ENCODE measurements at regions not wholly inside any gene's neighbourhood (a gene's known extent, or its start where the extent isn't known, plus 50 kb on each side); places are given as distances from the start of the nearest gene placed in this dataset.
A peak's percentile ranks its signal among the peaks of the same experiment; 100 is the strongest.

DNA sequence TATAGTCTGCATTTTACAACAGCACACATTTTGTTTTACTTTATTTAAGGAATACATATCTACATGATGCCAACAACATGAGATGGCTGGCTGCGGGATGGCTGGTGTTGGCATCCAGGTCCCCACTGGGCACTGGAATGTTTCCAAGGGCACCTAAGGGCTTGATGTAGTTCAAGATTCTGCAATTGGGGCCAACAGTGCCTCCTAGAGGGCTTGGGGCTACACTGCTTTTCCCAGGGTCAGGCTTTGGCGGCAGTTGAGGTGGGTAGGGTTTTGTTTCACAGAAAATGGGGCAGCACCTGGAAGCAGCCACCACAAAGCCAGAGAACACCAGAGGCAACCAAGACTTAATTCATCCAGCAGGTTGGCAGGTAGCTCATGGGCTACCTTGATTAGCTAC lies 166.7 kb upstream of the PRNP start:
- ATAC-seq (peak; percentile 85), DNase-seq (ENCODE audit: low read depth, low spot score) (no peak)
- peaks cover 11% of the 10 kb centered on the region; the same call in 1 of the 2 replicates for H3K27me3 ChIP-seq (ENCODE audit: insufficient read depth, low read length)
- no peaks in the 10 kb centered on the region for H3K79me2 ChIP-seq (ENCODE audit: insufficient read depth, low read length)
- H3K4me3 ChIP-seq (replicated peaks in 1 of 2; ENCODE audit: low read depth in 1 of 2, low read length in 2 of 2), result no peak overlapping the region
- no peak for TF ChIP-seq EGR1 (IDR thresholded peaks at IDR 0.05; ENCODE audit: low read depth)
- TF ChIP-seq, protein P1, sequence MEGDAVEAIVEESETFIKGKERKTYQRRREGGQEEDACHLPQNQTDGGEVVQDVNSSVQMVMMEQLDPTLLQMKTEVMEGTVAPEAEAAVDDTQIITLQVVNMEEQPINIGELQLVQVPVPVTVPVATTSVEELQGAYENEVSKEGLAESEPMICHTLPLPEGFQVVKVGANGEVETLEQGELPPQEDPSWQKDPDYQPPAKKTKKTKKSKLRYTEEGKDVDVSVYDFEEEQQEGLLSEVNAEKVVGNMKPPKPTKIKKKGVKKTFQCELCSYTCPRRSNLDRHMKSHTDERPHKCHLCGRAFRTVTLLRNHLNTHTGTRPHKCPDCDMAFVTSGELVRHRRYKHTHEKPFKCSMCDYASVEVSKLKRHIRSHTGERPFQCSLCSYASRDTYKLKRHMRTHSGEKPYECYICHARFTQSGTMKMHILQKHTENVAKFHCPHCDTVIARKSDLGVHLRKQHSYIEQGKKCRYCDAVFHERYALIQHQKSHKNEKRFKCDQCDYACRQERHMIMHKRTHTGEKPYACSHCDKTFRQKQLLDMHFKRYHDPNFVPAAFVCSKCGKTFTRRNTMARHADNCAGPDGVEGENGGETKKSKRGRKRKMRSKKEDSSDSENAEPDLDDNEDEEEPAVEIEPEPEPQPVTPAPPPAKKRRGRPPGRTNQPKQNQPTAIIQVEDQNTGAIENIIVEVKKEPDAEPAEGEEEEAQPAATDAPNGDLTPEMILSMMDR (IDR thresholded peaks at IDR 0.05 in 2 of 3, conservative IDR thresholded peaks at IDR 0.05 in 1 of 3; ENCODE audit: borderline replicate concordance in 1 of 3, insufficient read depth in 1 of 3, low read depth in 2 of 3, low read length in 2 of 3), result peak; percentile 36 to 78 (median 75); a peak in 5 of 6 replicates
- TF ChIP-seq RAD21 (IDR thresholded peaks at IDR 0.05; ENCODE audit: low read depth), result peak; percentile 65
- no peak for TF ChIP-seq POLR2A (IDR thresholded peaks at IDR 0.05; ENCODE audit: borderline replicate concordance, extremely low read depth, insufficient read depth, insufficient read length)
- TF ChIP-seq EZH2phosphoT487 (IDR thresholded peaks at IDR 0.05; ENCODE audit: borderline replicate concordance), result no peak
- CTCF ChIA-PET, result no interaction called here
- POLR2A ChIA-PET, result no interaction called here
- no peak overlapping the region for H3K27ac ChIP-seq (ENCODE audit: low read depth, low read length)
- no peak overlapping the region for H3K4me2 ChIP-seq (ENCODE audit: low read length)
- H3K4me1 ChIP-seq (ENCODE audit: control insufficient read depth in 1 of 2, insufficient read depth in 2 of 2, low read length in 2 of 2), result peaks cover 5 to 7% of the 10 kb centered on the region in 2 experiments
- no peak overlapping the region for H2AFZ ChIP-seq (ENCODE audit: low read depth, low read length, poor library complexity, severe bottlenecking)
- H3K9me3 ChIP-seq (ENCODE audit: control insufficient read depth in 1 of 2, insufficient read depth in 1 of 2, low read depth in 1 of 2, low read length in 2 of 2), result no peaks in the 10 kb centered on the region
- no peaks in the 10 kb centered on the region for H3K36me3 ChIP-seq (ENCODE audit: control insufficient read depth in 1 of 2, insufficient read depth in 2 of 2, low read length in 2 of 2)
- RAD21 ChIA-PET (ENCODE audit: low non-redundant PET in 1 of 2, low total read pairs in 2 of 2, uncharacterized antibody in 2 of 2, unreplicated experiment in 2 of 2), result no interaction called here
- no TSS peak for BruUV-seq (replicated peaks)
- no peak overlapping the region for H3K9ac ChIP-seq (ENCODE audit: low read length)
- H3K9me2 ChIP-seq (ENCODE audit: insufficient read depth), result no peaks in the 10 kb centered on the region
- intact Hi-C loops (cut with micrococcal nuclease), result no loop called here
- no peaks in the 10 kb centered on the region for H4K20me1 ChIP-seq (ENCODE audit: insufficient read depth)

DNA sequence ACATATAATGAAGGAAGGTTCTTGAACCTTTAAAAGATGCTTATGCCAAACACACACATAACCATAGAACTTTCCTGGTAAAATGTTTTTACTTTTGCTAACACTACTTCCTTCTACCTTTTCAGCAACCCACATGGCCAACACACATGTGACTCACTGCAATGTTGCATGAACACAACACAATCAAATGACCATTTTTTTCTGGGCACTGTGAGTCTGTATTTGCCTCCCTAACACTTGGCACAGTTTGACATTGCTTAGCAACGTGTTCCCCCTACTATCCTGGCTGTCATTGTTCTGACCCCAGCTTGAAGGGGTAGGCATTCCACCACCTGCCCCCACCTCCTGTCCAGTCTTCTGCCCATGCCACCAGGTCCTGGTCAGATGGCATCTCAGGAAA lies 169.4 kb upstream of the PRNP start:
- no peaks in the 10 kb centered on the region for H3K9me2 ChIP-seq (ENCODE audit: insufficient read depth)
- CTCF ChIA-PET, result no interaction called here
- no peaks in the 10 kb centered on the region for H3K9me3 ChIP-seq (ENCODE audit: control insufficient read depth in 1 of 2, insufficient read depth in 1 of 2, low read depth in 1 of 2, low read length in 2 of 2)
- DNase-seq (ENCODE audit: low read depth, low spot score), result no peak
- H3K4me1 ChIP-seq (ENCODE audit: control insufficient read depth in 1 of 2, insufficient read depth in 2 of 2, low read length in 2 of 2), result peaks cover 28 to 34% of the 10 kb centered on the region in 2 experiments
- no peak overlapping the region for H2AFZ ChIP-seq (ENCODE audit: low read depth, low read length, poor library complexity, severe bottlenecking)
- no peak for ATAC-seq
- intact Hi-C loops (cut with micrococcal nuclease), result no loop called here
- no peaks in the 10 kb centered on the region for H4K20me1 ChIP-seq (ENCODE audit: insufficient read depth)
- POLR2A ChIA-PET, result no interaction called here
- H3K27ac ChIP-seq (ENCODE audit: low read depth, low read length), result no peak overlapping the region
- H3K27me3 ChIP-seq (ENCODE audit: insufficient read depth, low read length), result peaks cover 11% of the 10 kb centered on the region; the same call in 1 of the 2 replicates
- no peak overlapping the region for H3K9ac ChIP-seq (ENCODE audit: low read length)
- no peak overlapping the region for H3K4me2 ChIP-seq (ENCODE audit: low read length)
- RAD21 ChIA-PET (ENCODE audit: low non-redundant PET in 1 of 2, low total read pairs in 2 of 2, uncharacterized antibody in 2 of 2, unreplicated experiment in 2 of 2), result no interaction called here
- no peaks in the 10 kb centered on the region for H3K36me3 ChIP-seq (ENCODE audit: control insufficient read depth in 1 of 2, insufficient read depth in 2 of 2, low read length in 2 of 2)
- H3K79me2 ChIP-seq (ENCODE audit: insufficient read depth, low read length), result no peaks in the 10 kb centered on the region
- BruUV-seq (replicated peaks), result no TSS peak
- no peak overlapping the region for H3K4me3 ChIP-seq (replicated peaks in 1 of 2; ENCODE audit: low read depth in 1 of 2, low read length in 2 of 2)
- TF ChIP-seq EZH2phosphoT487 (IDR thresholded peaks at IDR 0.05; ENCODE audit: borderline replicate concordance), result no peak
- TF ChIP-seq CBX3 (IDR thresholded peaks at IDR 0.05; ENCODE audit: low read depth), result no peak
- TF ChIP-seq, protein P1 (IDR thresholded peaks at IDR 0.05 in 2 of 3, conservative IDR thresholded peaks at IDR 0.05 in 1 of 3; ENCODE audit: borderline replicate concordance in 1 of 3, insufficient read depth in 1 of 3, low read depth in 2 of 3, low read length in 2 of 3), result no peak
- TF ChIP-seq ELF1 (IDR thresholded peaks at IDR 0.05; ENCODE audit: borderline replicate concordance, low read depth), result no peak
- TF ChIP-seq SRF (IDR thresholded peaks at IDR 0.05; ENCODE audit: low read depth), result no peak
- TF ChIP-seq POLR2AphosphoS5 (IDR thresholded peaks at IDR 0.05; ENCODE audit: low read depth, low read length), result no peak
- TF ChIP-seq RAD21 (IDR thresholded peaks at IDR 0.05; ENCODE audit: low read depth), result no peak
- TF ChIP-seq, protein P2, sequence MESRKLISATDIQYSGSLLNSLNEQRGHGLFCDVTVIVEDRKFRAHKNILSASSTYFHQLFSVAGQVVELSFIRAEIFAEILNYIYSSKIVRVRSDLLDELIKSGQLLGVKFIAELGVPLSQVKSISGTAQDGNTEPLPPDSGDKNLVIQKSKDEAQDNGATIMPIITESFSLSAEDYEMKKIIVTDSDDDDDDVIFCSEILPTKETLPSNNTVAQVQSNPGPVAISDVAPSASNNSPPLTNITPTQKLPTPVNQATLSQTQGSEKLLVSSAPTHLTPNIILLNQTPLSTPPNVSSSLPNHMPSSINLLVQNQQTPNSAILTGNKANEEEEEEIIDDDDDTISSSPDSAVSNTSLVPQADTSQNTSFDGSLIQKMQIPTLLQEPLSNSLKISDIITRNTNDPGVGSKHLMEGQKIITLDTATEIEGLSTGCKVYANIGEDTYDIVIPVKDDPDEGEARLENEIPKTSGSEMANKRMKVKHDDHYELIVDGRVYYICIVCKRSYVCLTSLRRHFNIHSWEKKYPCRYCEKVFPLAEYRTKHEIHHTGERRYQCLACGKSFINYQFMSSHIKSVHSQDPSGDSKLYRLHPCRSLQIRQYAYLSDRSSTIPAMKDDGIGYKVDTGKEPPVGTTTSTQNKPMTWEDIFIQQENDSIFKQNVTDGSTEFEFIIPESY (IDR thresholded peaks at IDR 0.05; ENCODE audit: extremely low read depth, insufficient replicate concordance, low read length), result no peak
- no peak for TF ChIP-seq EGR1 (IDR thresholded peaks at IDR 0.05; ENCODE audit: low read depth)
- no peak for TF ChIP-seq POLR2A (IDR thresholded peaks at IDR 0.05; ENCODE audit: borderline replicate concordance, extremely low read depth, insufficient read depth, insufficient read length)
- no peak for TF ChIP-seq FOSL1 (IDR thresholded peaks at IDR 0.05; ENCODE audit: low read depth)
- TF ChIP-seq, protein P3, sequence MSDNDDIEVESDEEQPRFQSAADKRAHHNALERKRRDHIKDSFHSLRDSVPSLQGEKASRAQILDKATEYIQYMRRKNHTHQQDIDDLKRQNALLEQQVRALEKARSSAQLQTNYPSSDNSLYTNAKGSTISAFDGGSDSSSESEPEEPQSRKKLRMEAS (IDR thresholded peaks at IDR 0.05), result no peak
- TF ChIP-seq ZFX (IDR thresholded peaks at IDR 0.05), result no peak
- TF ChIP-seq SP1 (IDR thresholded peaks at IDR 0.05; ENCODE audit: low read depth), result no peak
